Spleen (tissue), 7 donors: ENCODE measurements at regions not wholly inside any gene's neighbourhood (a gene's known extent, or its start where the extent isn't known, plus 50 kb on each side); places are given as distances from the start of the nearest gene placed in this dataset.

ENCODE experiments used
- POLR2A ChIP-seq, 3 donors: fragments of 450-650 bp; IDR thresholded peaks; one replicate each; pipeline ENCODE4 v1.5.1; 2017; ENCODE audit warnings: antibody characterized with exemption in 3 of 3, mild to moderate bottlenecking in 1 of 3
- POLR2AphosphoS5 ChIP-seq, 3 donors: sonication (generic); formaldehyde crosslinking; IDR thresholded peaks; one replicate each; pipeline ENCODE4 v1.5.1; 2017; ENCODE audit warnings: antibody characterized with exemption in 3 of 3
- TF ChIP-seq, protein P1 (sequence below), 11 experiments: fragments of 200-600 bp in 7 of 11; fragments of 450-650 bp in 4 of 11; sonication (generic) in 4 of 11; IDR thresholded peaks in 8 of 11; conservative IDR thresholded peaks in 3 of 11; 1 replicate in 7 of 11; 2 replicates in 4 of 11; pipeline versions ENCODE4 v1.4.0 to v1.8.0; 2016 to 2021; ENCODE audit warnings: antibody characterized with exemption in 11 of 11, inconsistent platforms in 4 of 11, mild to moderate bottlenecking in 1 of 11
- donor health status: DM: no; HTN: no; CAD: no; lungs with moderate emphysema.
- donor health status: DM: no; HTN: no; CAD: no.
- donor health status: DM: no; HTN: no; CAD: no.

DNA sequence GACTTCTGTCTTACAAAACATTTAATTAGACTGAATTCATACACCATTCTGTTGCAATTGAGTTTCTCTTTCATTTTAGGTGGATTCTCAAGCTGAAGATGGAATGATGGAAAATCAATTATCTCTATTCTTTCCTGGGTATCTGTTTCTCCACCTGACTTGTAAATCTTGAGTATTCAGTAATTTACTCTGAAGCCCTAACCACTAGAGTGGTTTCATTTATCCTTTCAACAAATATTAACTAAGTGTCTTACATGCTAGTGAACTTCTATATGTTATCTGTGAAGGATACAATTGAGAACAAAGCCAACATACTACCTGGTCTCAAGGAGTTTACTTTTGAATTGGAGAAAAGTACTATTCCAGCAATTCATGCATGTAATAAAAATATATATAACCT, 94.1 kb upstream of the ZNF804A start:
- TF ChIP-seq POLR2A (IDR thresholded peaks at IDR 0.05) (no peak), POLR2AphosphoS5 (IDR thresholded peaks at IDR 0.05) (no peak)
- TF ChIP-seq, protein P1, sequence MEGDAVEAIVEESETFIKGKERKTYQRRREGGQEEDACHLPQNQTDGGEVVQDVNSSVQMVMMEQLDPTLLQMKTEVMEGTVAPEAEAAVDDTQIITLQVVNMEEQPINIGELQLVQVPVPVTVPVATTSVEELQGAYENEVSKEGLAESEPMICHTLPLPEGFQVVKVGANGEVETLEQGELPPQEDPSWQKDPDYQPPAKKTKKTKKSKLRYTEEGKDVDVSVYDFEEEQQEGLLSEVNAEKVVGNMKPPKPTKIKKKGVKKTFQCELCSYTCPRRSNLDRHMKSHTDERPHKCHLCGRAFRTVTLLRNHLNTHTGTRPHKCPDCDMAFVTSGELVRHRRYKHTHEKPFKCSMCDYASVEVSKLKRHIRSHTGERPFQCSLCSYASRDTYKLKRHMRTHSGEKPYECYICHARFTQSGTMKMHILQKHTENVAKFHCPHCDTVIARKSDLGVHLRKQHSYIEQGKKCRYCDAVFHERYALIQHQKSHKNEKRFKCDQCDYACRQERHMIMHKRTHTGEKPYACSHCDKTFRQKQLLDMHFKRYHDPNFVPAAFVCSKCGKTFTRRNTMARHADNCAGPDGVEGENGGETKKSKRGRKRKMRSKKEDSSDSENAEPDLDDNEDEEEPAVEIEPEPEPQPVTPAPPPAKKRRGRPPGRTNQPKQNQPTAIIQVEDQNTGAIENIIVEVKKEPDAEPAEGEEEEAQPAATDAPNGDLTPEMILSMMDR (IDR thresholded peaks at IDR 0.05 in 8 of 11, conservative IDR thresholded peaks at IDR 0.05 in 3 of 11), result no peak
